Fibroblast of lung (primary cell): ENCODE measurements at regions not wholly inside any gene's neighbourhood (a gene's known extent, or its start where the extent isn't known, plus 50 kb on each side); places are given as distances from the start of the nearest gene placed in this dataset.
"Not testable (repeated sequence)": the region's sequence is repeated elsewhere in the genome, so short reads cannot be mapped to it uniquely, and the experiment has no call there.

Experiments used
- DNase-seq, 2 donors: peaks; one replicate each; pipeline versions ENCODE4 v3.0.0 to v3.0.0-alpha.2; 2010; ENCODE audit warnings: low read depth in 2 of 2
- H2AFZ ChIP-seq: 2 replicates; pipeline ENCODE4 v1.5.1; 2012; ENCODE audit warnings: low read length, control low read depth, inconsistent platforms
- H3K27ac ChIP-seq: 2 replicates; pipeline ENCODE4 v1.5.1; 2011; ENCODE audit warnings: low read length, control low read depth; ENCODE audit not compliant: insufficient read depth
- H3K27me3 ChIP-seq: 2 replicates; pipeline ENCODE4 v1.5.1; 2011; ENCODE audit warnings: mild to moderate bottlenecking, low read length; ENCODE audit not compliant: control insufficient read depth, insufficient read depth
- H3K36me3 ChIP-seq: 2 replicates; pipeline ENCODE4 v1.5.1; 2011; ENCODE audit warnings: low read length; ENCODE audit not compliant: control insufficient read depth, insufficient read depth
- H3K4me1 ChIP-seq: 2 replicates; pipeline ENCODE4 v1.5.1; 2011; ENCODE audit warnings: low read length; ENCODE audit not compliant: control insufficient read depth, insufficient read depth; ENCODE audit errors: extremely low read depth
- H3K4me2 ChIP-seq: 2 replicates; pipeline ENCODE4 v1.5.1; 2011; ENCODE audit warnings: low read length, control low read depth; ENCODE audit not compliant: insufficient read depth; ENCODE audit errors: extremely low read depth
- H3K4me3 ChIP-seq, 4 experiments: fragments of 200-600 bp in 1 of 4; sonication (generic) in 1 of 4; replicated peaks in 1 of 4; 2 replicates each; pipeline ENCODE4 v1.5.1; 2011 to 2016; ENCODE audit warnings: low read length in 4 of 4, low read depth in 3 of 4, mild to moderate bottlenecking in 3 of 4, control low read depth in 2 of 4, inconsistent platforms in 1 of 4, mixed read lengths in 1 of 4; ENCODE audit not compliant: insufficient read depth in 1 of 4; ENCODE audit errors: control extremely low read depth in 1 of 4
- H3K79me2 ChIP-seq: 2 replicates; pipeline ENCODE4 v1.5.1; 2012; ENCODE audit warnings: mild to moderate bottlenecking, low read length, inconsistent platforms; ENCODE audit not compliant: control insufficient read depth, insufficient read depth
- H3K9ac ChIP-seq: 2 replicates; pipeline ENCODE4 v1.5.1; 2011; ENCODE audit warnings: mild to moderate bottlenecking, low read length, control low read depth; ENCODE audit not compliant: insufficient read depth
- H3K9me3 ChIP-seq: 2 replicates; pipeline ENCODE4 v1.5.1; 2012; ENCODE audit warnings: low read depth, low read length; ENCODE audit not compliant: control insufficient read depth, insufficient read depth
- H4K20me1 ChIP-seq: 2 replicates; pipeline ENCODE4 v1.5.1; 2011; ENCODE audit warnings: low read length; ENCODE audit not compliant: control insufficient read depth, insufficient read depth; ENCODE audit errors: extremely low read depth
- CTCF ChIP-seq, 2 donors: IDR thresholded peaks in 1 of 2; conservative IDR thresholded peaks in 1 of 2; 1 replicate in 1 of 2; 2 replicates in 1 of 2; pipeline ENCODE4 v1.5.1; 2011 to 2012; ENCODE audit warnings: low read length in 2 of 2, control low read depth in 1 of 2, inconsistent platforms in 1 of 2, low read depth in 1 of 2, mild to moderate bottlenecking in 1 of 2
- EZH2 ChIP-seq: IDR thresholded peaks from 2 replicates; pipeline ENCODE4 v1.5.1; 2012; ENCODE audit warnings: low read length, control low read depth, mild to moderate bottlenecking; ENCODE audit errors: missing control alignments

- H3K79me2 ChIP-seq, result no peaks in the 10 kb centered on the region
- no peaks in the 10 kb centered on the region for H3K36me3 ChIP-seq
- H3K4me1 ChIP-seq, result no peaks in the 10 kb centered on the region
- H3K27me3 ChIP-seq, result no peaks in the 10 kb centered on the region
- H3K9me3 ChIP-seq, result no peaks in the 10 kb centered on the region
- no peak overlapping the region for H3K4me3 ChIP-seq
- peak in 1 of 2 donors; percentile 1 for DNase-seq
- H3K27ac ChIP-seq, result no peak overlapping the region
- TF ChIP-seq CTCF (conservative IDR thresholded peaks at IDR 0.05 in 1 of 2, IDR thresholded peaks at IDR 0.05 in 1 of 2; ENCODE audit: low read depth in 1 of 2, low read length in 2 of 2), result no peak
- no peak overlapping the region for H2AFZ ChIP-seq
- H3K4me2 ChIP-seq, result no peak overlapping the region
- H4K20me1 ChIP-seq, result no peaks in the 10 kb centered on the region
- H3K9ac ChIP-seq, result no peak overlapping the region
These were observed 408.3 kb upstream of the NR5A2 start for GRCh38 chr1:199619223-199619622.

- not testable (repeated sequence) for H3K36me3 ChIP-seq, H3K9me3 ChIP-seq, H3K4me3 ChIP-seq, DNase-seq, H4K20me1 ChIP-seq, H3K27me3 ChIP-seq, H3K9ac ChIP-seq, H3K4me1 ChIP-seq, H3K79me2 ChIP-seq, H3K4me2 ChIP-seq, H3K27ac ChIP-seq, H2AFZ ChIP-seq
These were observed 401.3 kb upstream of the NR5A2 start for GRCh38 chr1:199626228-199626627.

- no peak for TF ChIP-seq CTCF (conservative IDR thresholded peaks at IDR 0.05 in 1 of 2, IDR thresholded peaks at IDR 0.05 in 1 of 2; ENCODE audit: low read depth in 1 of 2, low read length in 2 of 2)
- no peak for TF ChIP-seq EZH2
These were observed 397.9 kb upstream of the NR5A2 start for GRCh38 chr1:199629624-199630023.

GRCh38 chr1:199639453-199639852 is 388.1 kb upstream of the NR5A2 start:
- no peaks in the 10 kb centered on the region for H4K20me1 ChIP-seq
- H3K9ac ChIP-seq, result no peak overlapping the region
- no peaks in the 10 kb centered on the region for H3K79me2 ChIP-seq
- H3K36me3 ChIP-seq, result no peaks in the 10 kb centered on the region
- no peaks in the 10 kb centered on the region for H3K27me3 ChIP-seq
- H3K4me3 ChIP-seq, result no peak overlapping the region
- no peak overlapping the region for H3K4me2 ChIP-seq
- H2AFZ ChIP-seq, result no peak overlapping the region
- no peak overlapping the region for H3K27ac ChIP-seq
- no peak for DNase-seq
- TF ChIP-seq CTCF (conservative IDR thresholded peaks at IDR 0.05 in 1 of 2, IDR thresholded peaks at IDR 0.05 in 1 of 2; ENCODE audit: low read depth in 1 of 2, low read length in 2 of 2) (no peak), EZH2 (no peak)
- H3K4me1 ChIP-seq, result no peaks in the 10 kb centered on the region
- H3K9me3 ChIP-seq, result no peaks in the 10 kb centered on the region

More at GRCh38 chr1:199629624-199630023, 397.9 kb upstream of the NR5A2 start:
- H3K9ac ChIP-seq, result no peak overlapping the region
- H3K9me3 ChIP-seq, result no peaks in the 10 kb centered on the region
- no peak overlapping the region for H3K27ac ChIP-seq
- no peaks in the 10 kb centered on the region for H4K20me1 ChIP-seq
- H3K4me1 ChIP-seq, result no peaks in the 10 kb centered on the region
- H3K79me2 ChIP-seq, result no peaks in the 10 kb centered on the region
- H3K27me3 ChIP-seq, result no peaks in the 10 kb centered on the region
- no peak overlapping the region for H3K4me2 ChIP-seq
- H3K36me3 ChIP-seq, result no peaks in the 10 kb centered on the region
- H3K4me3 ChIP-seq, result no peak overlapping the region
- DNase-seq, result peak in 1 of 2 donors; percentile 31
- no peak overlapping the region for H2AFZ ChIP-seq
